IMR-90 (cell line): ENCODE measurements at regions not wholly inside any gene's neighbourhood (a gene's known extent, or its start where the extent isn't known, plus 50 kb on each side); places are given as distances from the start of the nearest gene placed in this dataset.

Experiments used
- ATAC-seq: fragments of 200-7000 bp; cut with Tn5 transposase; 2 replicates; pipeline ENCODE4 v1.9.1; 2020; ENCODE audit warnings: low read depth, mild to moderate bottlenecking, moderate library complexity
- BruUV-seq: library from RNA; stranded (reverse); fragments of 400-500 nt; replicated peaks from 2 replicates; lab custom pipeline; 2021; lab: Mats Ljungman, UMichigan
- CTCF ChIA-PET: fragments of 300-600 bp; formaldehyde crosslinking; extraction: SDS; loops from one replicate; lab custom pipeline; 2021; ENCODE audit warnings: antibody characterized with exemption; lab: Yijun Ruan, JAX
- POLR2A ChIA-PET: fragments of 300-600 bp; sonication (Branson Sonifier 250); formaldehyde crosslinking; loops from one replicate; lab custom pipeline; 2022; ENCODE audit warnings: antibody characterized with exemption; ENCODE audit not compliant: unreplicated experiment; lab: Charles Lee
- DNase-seq: peaks from one replicate; pipeline ENCODE4 v3.0.0; 2013
- H2AFZ ChIP-seq: replicated peaks from 2 replicates; pipeline ENCODE3; 2013; ENCODE audit warnings: low read length, mild to moderate bottlenecking; ENCODE audit not compliant: poor library complexity
- H2AK5ac ChIP-seq: 2 replicates; pipeline ENCODE4 v1.6.1; 2013; ENCODE audit warnings: low read depth, low read length, inconsistent platforms
- H2AK9ac ChIP-seq: replicated peaks from 2 replicates; pipeline ENCODE3; 2013; ENCODE audit warnings: mild to moderate bottlenecking, low read depth, low read length, moderate library complexity; ENCODE audit not compliant: poor library complexity
- H2BK120ac ChIP-seq: 2 replicates; pipeline ENCODE4 v1.6.1; 2013; ENCODE audit warnings: low read depth, low read length, inconsistent platforms
- H2BK15ac ChIP-seq: 3 replicates; pipeline ENCODE4 v1.6.1; 2013; ENCODE audit warnings: low read depth, low read length, inconsistent platforms
- H2BK20ac ChIP-seq: 2 replicates; pipeline ENCODE4 v1.6.1; 2013; ENCODE audit warnings: low read depth, mild to moderate bottlenecking, inconsistent platforms, low read length, moderate library complexity
- H2BK5ac ChIP-seq: 2 replicates; pipeline ENCODE4 v1.6.1; 2013; ENCODE audit warnings: mild to moderate bottlenecking, low read depth, low read length, inconsistent platforms; ENCODE audit not compliant: poor library complexity, severe bottlenecking
- H3K14ac ChIP-seq: replicated peaks from 2 replicates; pipeline ENCODE4 v1.6.1; 2013; ENCODE audit warnings: low read depth, low read length, inconsistent platforms
- H3K18ac ChIP-seq: 2 replicates; pipeline ENCODE4 v1.6.1; 2013; ENCODE audit warnings: low read depth, low read length, control low read depth
- H3K23ac ChIP-seq: 2 replicates; pipeline ENCODE4 v1.6.1; 2013; ENCODE audit warnings: low read depth, low read length, inconsistent platforms
- H3K27ac ChIP-seq: 2 replicates; pipeline ENCODE4 v1.5.1; 2013; ENCODE audit warnings: mild to moderate bottlenecking, control low read depth, low read length; ENCODE audit not compliant: insufficient read depth
- H3K27me3 ChIP-seq: 2 replicates; pipeline ENCODE4 v1.6.1; 2013; ENCODE audit warnings: low read length; ENCODE audit not compliant: control insufficient read depth, insufficient read depth
- H3K36me3 ChIP-seq: 2 replicates; pipeline ENCODE4 v1.6.1; 2013; ENCODE audit warnings: low read length, mixed read lengths; ENCODE audit not compliant: control insufficient read depth, insufficient read depth
- H3K4ac ChIP-seq: 2 replicates; pipeline ENCODE4 v1.6.1; 2013; ENCODE audit warnings: low read depth, low read length, inconsistent platforms
- H3K4me1 ChIP-seq: 2 replicates; pipeline ENCODE4 v1.6.1; 2013; ENCODE audit warnings: low read length, mixed read lengths; ENCODE audit not compliant: control insufficient read depth, insufficient read depth
- H3K4me2 ChIP-seq: 2 replicates; pipeline ENCODE4 v1.6.1; 2013; ENCODE audit warnings: low read depth, mild to moderate bottlenecking, control low read depth, low read length, moderate library complexity
- H3K4me3 ChIP-seq: 2 replicates; pipeline ENCODE4 v1.5.1; 2013; ENCODE audit warnings: low read depth, mild to moderate bottlenecking, control low read depth, low read length, moderate library complexity; ENCODE audit not compliant: insufficient read depth
- H3K56ac ChIP-seq: 2 replicates; pipeline ENCODE4 v1.6.1; 2013; ENCODE audit warnings: low read length, inconsistent platforms; ENCODE audit not compliant: insufficient read depth; ENCODE audit errors: extremely low read depth
- H3K79me1 ChIP-seq, 2 experiments: 2 replicates each; pipeline ENCODE4 v1.6.1; 2013; ENCODE audit warnings: low read length in 2 of 2, inconsistent platforms in 1 of 2, low read depth in 1 of 2
- H3K9ac ChIP-seq: 2 replicates; pipeline ENCODE4 v1.6.1; 2013; ENCODE audit warnings: low read depth, low read length, control low read depth
- H3K9me1 ChIP-seq: 2 replicates; pipeline ENCODE4 v1.6.1; 2013; ENCODE audit warnings: low read length, inconsistent platforms; ENCODE audit not compliant: insufficient read depth
- H3K9me3 ChIP-seq: 2 replicates; pipeline ENCODE4 v1.6.1; 2013; ENCODE audit warnings: low read length; ENCODE audit not compliant: control insufficient read depth, insufficient read depth
- H4K20me1 ChIP-seq: 2 replicates; pipeline ENCODE4 v1.6.1; 2013; ENCODE audit warnings: low read length, inconsistent platforms; ENCODE audit not compliant: insufficient read depth
- H4K5ac ChIP-seq: 2 replicates; pipeline ENCODE4 v1.6.1; 2013; ENCODE audit warnings: mild to moderate bottlenecking, low read depth, low read length, control low read depth
- H4K8ac ChIP-seq, 2 experiments: 2 replicates each; pipeline ENCODE4 v1.6.1; 2013; ENCODE audit warnings: low read depth in 2 of 2, low read length in 2 of 2, control low read depth in 1 of 2, inconsistent platforms in 1 of 2
- H4K91ac ChIP-seq: 2 replicates; pipeline ENCODE4 v1.6.1; 2013; ENCODE audit warnings: low read depth, low read length, inconsistent platforms; ENCODE audit not compliant: insufficient read depth
- BHLHE40 ChIP-seq: fragments of 150-350 bp; IDR thresholded peaks from 2 replicates; pipeline ENCODE4 v1.6.1; 2016; ENCODE audit warnings: mild to moderate bottlenecking, low read depth, low read length
- CEBPB ChIP-seq: IDR thresholded peaks from 2 replicates; pipeline ENCODE4 v1.6.1; 2012; ENCODE audit warnings: low read depth, low read length, improper control_type of control experiment
- CHD1 ChIP-seq: IDR thresholded peaks from 2 replicates; pipeline ENCODE4 v1.6.1; 2012; ENCODE audit warnings: low read depth, low read length, improper control_type of control experiment
- CTCF ChIP-seq: conservative IDR thresholded peaks from 2 replicates; pipeline ENCODE4 v1.5.1; 2012; ENCODE audit warnings: mild to moderate bottlenecking, low read depth, low read length, improper control_type of control experiment
- ELK1 ChIP-seq: fragments of 150-350 bp; IDR thresholded peaks from 2 replicates; pipeline ENCODE4 v1.6.1; 2016; ENCODE audit warnings: low read depth, mild to moderate bottlenecking, low read length, moderate library complexity, borderline replicate concordance
- FOS ChIP-seq: fragments of 150-350 bp; IDR thresholded peaks from 2 replicates; pipeline ENCODE4 v1.6.1; 2016; ENCODE audit warnings: low read depth, low read length
- MAFK ChIP-seq: IDR thresholded peaks from 2 replicates; pipeline ENCODE4 v1.6.1; 2012; ENCODE audit warnings: low read depth, low read length, improper control_type of control experiment
- MAZ ChIP-seq: IDR thresholded peaks from 2 replicates; pipeline ENCODE4 v1.6.1; 2012; ENCODE audit warnings: low read depth, mild to moderate bottlenecking, low read length, improper control_type of control experiment, moderate library complexity, borderline replicate concordance
- MXI1 ChIP-seq: IDR thresholded peaks from 2 replicates; pipeline ENCODE4 v1.6.1; 2012; ENCODE audit warnings: low read depth, mild to moderate bottlenecking, low read length, moderate library complexity, borderline replicate concordance
- NFE2L2 ChIP-seq: fragments of 150-350 bp; IDR thresholded peaks from 2 replicates; pipeline ENCODE4 v1.6.1; 2016; ENCODE audit warnings: low read depth, mild to moderate bottlenecking, low read length
- POLR2A ChIP-seq: IDR thresholded peaks from 2 replicates; pipeline ENCODE4 v1.6.1; 2012; ENCODE audit warnings: mild to moderate bottlenecking, low read depth, low read length
- RAD21 ChIP-seq: IDR thresholded peaks from 2 replicates; pipeline ENCODE4 v1.6.1; 2012; ENCODE audit warnings: low read length, improper control_type of control experiment
- RCOR1 ChIP-seq: IDR thresholded peaks from 2 replicates; pipeline ENCODE4 v1.6.1; 2012; ENCODE audit warnings: mild to moderate bottlenecking, low read length, improper control_type of control experiment; ENCODE audit not compliant: insufficient replicate concordance
- RFX5 ChIP-seq: IDR thresholded peaks from 2 replicates; pipeline ENCODE4 v1.8.0; 2012; ENCODE audit warnings: low read depth, mild to moderate bottlenecking, low read length, moderate library complexity
- SMC3 ChIP-seq: fragments of 150-350 bp; IDR thresholded peaks from 2 replicates; pipeline ENCODE4 v1.6.1; 2016; ENCODE audit warnings: low read depth, mild to moderate bottlenecking, antibody characterized with exemption, low read length, moderate library complexity
- USF2 ChIP-seq: fragments of 150-350 bp; IDR thresholded peaks from 2 replicates; pipeline ENCODE4 v1.6.1; 2017; ENCODE audit warnings: mild to moderate bottlenecking, antibody characterized with exemption, low read length, low read depth
- WGBS, 2 experiments: methylation state at CpG; one replicate each; pipeline versions ENCODE4 v1.1.5 to v1.1.7; 2013; ENCODE audit warnings: missing lambda C conversion rate in 2 of 2; ENCODE audit not compliant: insufficient read length in 1 of 2; ENCODE audit errors: extremely low coverage in 2 of 2; 5-methylcytosine and 5-hydroxymethylcytosine counted together
- dilution Hi-C: fragments of 300-500 bp; cut with HindIII; formaldehyde crosslinking; loops from one replicate; pipeline ENCODE4 v1.14.3; 2018; ENCODE audit warnings: low sequenced_read_pairs; ENCODE audit not compliant: unreplicated experiment
- in situ Hi-C: fragments of 300-500 bp; cut with MboI; formaldehyde crosslinking; loops from 3 replicates; pipeline ENCODE4 v1.14.3; 2019; ENCODE audit warnings: low sequenced_read_pairs, inconsistent platforms, mixed read lengths
- intact Hi-C: fragments of 100-400 bp; cut with micrococcal nuclease; formaldehyde crosslinking; loops from 2 replicates; pipeline ENCODE4 v1.10.0; 2022

GRCh38 chr11:115677190-115677589 is 173.0 kb upstream of the CADM1 start:
- Histone ChIP-seq H2BK5ac (peak overlapping the region; percentile 88), H2AK9ac (peak overlapping the region; percentile 86), H4K8ac (peak overlapping the region; percentile 87 to 92; a peak in 3 of 4 replicates), H4K91ac (peak overlapping the region; percentile 98), H3K14ac (peak overlapping the region; percentile 90), H3K9me1 (peaks cover 20% of the 10 kb centered on the region), H3K9me3 (no peaks in the 10 kb centered on the region), H3K23ac (peak overlapping the region; percentile 25), H4K5ac (peak overlapping the region; percentile 57), H2AK5ac (peak overlapping the region; percentile 93), H3K4me2 (peak overlapping the region; percentile 34; the same call in 1 of the 2 replicates), H4K20me1 (no peaks in the 10 kb centered on the region), H3K4me1 (peaks cover 21% of the 10 kb centered on the region), H3K18ac (peak overlapping the region; percentile 87), H3K36me3 (no peaks in the 10 kb centered on the region), H2BK15ac (peak overlapping the region; percentile 74; the same call in 2 of the 3 replicates), H3K4ac (peak overlapping the region; percentile 98), H3K4me3 (no peak overlapping the region), H2BK120ac (peak overlapping the region; percentile 99), H3K79me1 (no peaks in the 10 kb centered on the region; a peak in 1 of 4 replicates), H3K27me3 (no peaks in the 10 kb centered on the region), H3K9ac (no peak overlapping the region), H3K27ac (peak overlapping the region; percentile 50; the same call in 1 of the 2 replicates), H2BK20ac (peak overlapping the region; percentile 96), H2AFZ (peak overlapping the region; percentile 78), H3K56ac (peak overlapping the region; percentile 63)
- TF ChIP-seq USF2 (no peak), RCOR1 (no peak), CTCF (no peak), CHD1 (no peak), POLR2A (no peak), MXI1 (no peak), MAFK (no peak), RAD21 (no peak), MAZ (no peak), BHLHE40 (no peak), RFX5 (no peak), CEBPB (no peak), FOS (no peak), ELK1 (no peak), NFE2L2 (no peak), SMC3 (no peak)
- no CpG with 5 or more reads among the region's 4 CpGs for WGBS, 2 experiments
- ChIA-PET POLR2A (interaction anchor here (0.6 kb wide), 1 partner anchor 27 kb away, joined by 7 read pairs; no protein-coding TSS in a partner anchor), CTCF (no interaction called here)
- intact Hi-C loops (loop anchor here (2.0 to 10.0 kb wide), 3 partner anchors 54 to 342 kb away; partner anchors contain the start of gene CADM1), dilution Hi-C loops (no loop called here), in situ Hi-C loops (no loop called here)
- DNase-seq (no peak), ATAC-seq (peak; percentile 28)
- no TSS peak for BruUV-seq
